ENCODE measurements at regions not wholly inside any gene's neighbourhood (a gene's known extent, or its start where the extent isn't known, plus 50 kb on each side); places are given as distances from the start of the nearest gene placed in this dataset.

- Mint-ChIP-seq H3K27ac (no peak overlapping the region), H3K27me3 (no peaks in the 10 kb centered on the region), H3K36me3 (ENCODE audit: insufficient read depth) (no peaks in the 10 kb centered on the region), H3K4me3 (no peak overlapping the region), H3K4me1 (ENCODE audit: low read depth in 2 of 2) (no peaks in the 10 kb centered on the region), H3K9me3 (peaks cover 8 to 19% of the 10 kb centered on the region in 2 donors)
- no peak for DNase-seq
- ATAC-seq (replicated peaks): no peak
Observed at GRCh38 chr4:106869551-106869950, 166.6 kb downstream of the DKK2 start.

- Mint-ChIP-seq H3K4me1 (ENCODE audit: low read depth in 2 of 2) (no peaks in the 10 kb centered on the region), H3K9me3 (peaks cover 8 to 15% of the 10 kb centered on the region in 2 donors), H3K4me3 (no peak overlapping the region), H3K27me3 (no peaks in the 10 kb centered on the region), H3K27ac (no peak overlapping the region), H3K36me3 (ENCODE audit: insufficient read depth) (no peaks in the 10 kb centered on the region)
- DNase-seq (no peak), ATAC-seq (replicated peaks) (no peak)
Observed at GRCh38 chr4:106868381-106869035, 167.6 kb downstream of the DKK2 start.

GRCh38 chr4:106864231-106864630, 171.9 kb downstream of the DKK2 start:
- Mint-ChIP-seq H3K27ac (no peak overlapping the region), H3K36me3 (ENCODE audit: insufficient read depth) (no peaks in the 10 kb centered on the region), H3K4me3 (no peak overlapping the region), H3K9me3 (peaks cover 6 to 7% of the 10 kb centered on the region in 2 donors), H3K4me1 (ENCODE audit: low read depth in 2 of 2) (no peaks in the 10 kb centered on the region), H3K27me3 (no peaks in the 10 kb centered on the region)
- no peak for DNase-seq
- ATAC-seq (replicated peaks): no peak

- Mint-ChIP-seq H3K9me3 (peaks cover 0 to 2% of the 10 kb centered on the region in 2 donors), H3K27ac (no peak overlapping the region), H3K4me1 (ENCODE audit: low read depth in 2 of 2) (no peaks in the 10 kb centered on the region), H3K36me3 (ENCODE audit: insufficient read depth) (no peaks in the 10 kb centered on the region), H3K4me3 (no peak overlapping the region), H3K27me3 (no peaks in the 10 kb centered on the region)
- no peak for ATAC-seq (replicated peaks)
- no peak for DNase-seq
Observed at GRCh38 chr4:106854569-106855351, 181.4 kb downstream of the DKK2 start.

- ATAC-seq (replicated peaks): no peak
- DNase-seq: no peak
- Mint-ChIP-seq H3K36me3 (ENCODE audit: insufficient read depth) (no peaks in the 10 kb centered on the region), H3K4me3 (no peak overlapping the region), H3K27me3 (no peaks in the 10 kb centered on the region), H3K27ac (no peak overlapping the region), H3K9me3 (peaks cover 0 to 2% of the 10 kb centered on the region in 2 donors), H3K4me1 (ENCODE audit: low read depth in 2 of 2) (no peaks in the 10 kb centered on the region)
Observed at GRCh38 chr4:106852426-106852825, 183.7 kb downstream of the DKK2 start.

GRCh38 chr4:106851726-106852125, 184.4 kb downstream of the DKK2 start:
- Mint-ChIP-seq H3K9me3 (peaks cover 0 to 2% of the 10 kb centered on the region in 2 donors), H3K4me1 (ENCODE audit: low read depth in 2 of 2) (no peaks in the 10 kb centered on the region), H3K27me3 (no peaks in the 10 kb centered on the region), H3K27ac (no peak overlapping the region), H3K36me3 (ENCODE audit: insufficient read depth) (no peaks in the 10 kb centered on the region), H3K4me3 (no peak overlapping the region)
- no peak for ATAC-seq (replicated peaks)
- DNase-seq: no peak

- H3K27me3 Mint-ChIP-seq: no peaks in the 10 kb centered on the region
- no peak overlapping the region for H3K27ac Mint-ChIP-seq
- H3K9me3 Mint-ChIP-seq: peaks cover 0 to 2% of the 10 kb centered on the region in 2 donors
- H3K4me1 Mint-ChIP-seq (ENCODE audit: low read depth in 2 of 2): no peaks in the 10 kb centered on the region
- DNase-seq (no peak), ATAC-seq (replicated peaks) (no peak)
- no peaks in the 10 kb centered on the region for H3K36me3 Mint-ChIP-seq (ENCODE audit: insufficient read depth)
- H3K4me3 Mint-ChIP-seq: no peak overlapping the region
Observed at GRCh38 chr4:106850691-106851090, 185.4 kb downstream of the DKK2 start.

GRCh38 chr4:106835919-106836318, 200.2 kb downstream of the DKK2 start:
- ATAC-seq (replicated peaks) (no peak), DNase-seq (no peak)
- H3K9me3 Mint-ChIP-seq: peaks cover 0 to 10% of the 10 kb centered on the region in 2 donors
- H3K27ac Mint-ChIP-seq: no peak overlapping the region
- H3K36me3 Mint-ChIP-seq (ENCODE audit: insufficient read depth): no peaks in the 10 kb centered on the region
- H3K4me3 Mint-ChIP-seq: no peak overlapping the region
- no peaks in the 10 kb centered on the region for H3K27me3 Mint-ChIP-seq
- no peaks in the 10 kb centered on the region for H3K4me1 Mint-ChIP-seq (ENCODE audit: low read depth in 2 of 2)

- no peak overlapping the region for H3K4me3 Mint-ChIP-seq
- H3K4me1 Mint-ChIP-seq (ENCODE audit: low read depth in 2 of 2): no peaks in the 10 kb centered on the region
- no peak for DNase-seq
- no peaks in the 10 kb centered on the region for H3K27me3 Mint-ChIP-seq
- H3K9me3 Mint-ChIP-seq: peaks cover 0 to 5% of the 10 kb centered on the region in 2 donors
- no peaks in the 10 kb centered on the region for H3K36me3 Mint-ChIP-seq (ENCODE audit: insufficient read depth)
- ATAC-seq (replicated peaks): no peak
- H3K27ac Mint-ChIP-seq: no peak overlapping the region
Observed at GRCh38 chr4:106830879-106831278, 205.2 kb downstream of the DKK2 start.

- no peak overlapping the region for H3K4me3 Mint-ChIP-seq
- no peaks in the 10 kb centered on the region for H3K4me1 Mint-ChIP-seq (ENCODE audit: low read depth in 2 of 2)
- DNase-seq (no peak), ATAC-seq (replicated peaks) (no peak)
- H3K27ac Mint-ChIP-seq: no peak overlapping the region
- H3K27me3 Mint-ChIP-seq: no peaks in the 10 kb centered on the region
- peaks cover 3 to 12% of the 10 kb centered on the region in 2 donors for H3K9me3 Mint-ChIP-seq
- no peaks in the 10 kb centered on the region for H3K36me3 Mint-ChIP-seq (ENCODE audit: insufficient read depth)
Observed at GRCh38 chr4:106818764-106819163, 217.3 kb downstream of the DKK2 start.

- Mint-ChIP-seq H3K27me3 (no peaks in the 10 kb centered on the region), H3K36me3 (ENCODE audit: insufficient read depth) (no peaks in the 10 kb centered on the region), H3K9me3 (peaks cover 3 to 9% of the 10 kb centered on the region in 2 donors), H3K4me3 (no peak overlapping the region), H3K4me1 (ENCODE audit: low read depth in 2 of 2) (no peaks in the 10 kb centered on the region), H3K27ac (no peak overlapping the region)
- DNase-seq: no peak
- no peak for ATAC-seq (replicated peaks)
Observed at GRCh38 chr4:106816496-106816895, 219.6 kb downstream of the DKK2 start.

- H3K9me3 Mint-ChIP-seq: peaks cover 2 to 3% of the 10 kb centered on the region in 2 donors
- H3K36me3 Mint-ChIP-seq (ENCODE audit: insufficient read depth): no peaks in the 10 kb centered on the region
- H3K4me1 Mint-ChIP-seq (ENCODE audit: low read depth in 2 of 2): no peaks in the 10 kb centered on the region
- no peaks in the 10 kb centered on the region for H3K27me3 Mint-ChIP-seq
- no peak overlapping the region for H3K4me3 Mint-ChIP-seq
- ATAC-seq (replicated peaks) (no peak), DNase-seq (no peak)
- H3K27ac Mint-ChIP-seq: no peak overlapping the region
Observed at GRCh38 chr4:106810122-106810521, 226.0 kb downstream of the DKK2 start.

GRCh38 chr4:106809076-106809475, 227.0 kb downstream of the DKK2 start:
- Mint-ChIP-seq H3K4me1 (ENCODE audit: low read depth in 2 of 2) (no peaks in the 10 kb centered on the region), H3K9me3 (peaks cover 0 to 3% of the 10 kb centered on the region in 2 donors), H3K27ac (no peak overlapping the region), H3K36me3 (ENCODE audit: insufficient read depth) (no peaks in the 10 kb centered on the region), H3K4me3 (no peak overlapping the region), H3K27me3 (no peaks in the 10 kb centered on the region)
- DNase-seq: no peak
- ATAC-seq (replicated peaks): no peak

- no peak overlapping the region for H3K4me3 Mint-ChIP-seq
- no peaks in the 10 kb centered on the region for H3K36me3 Mint-ChIP-seq (ENCODE audit: insufficient read depth)
- no peak for DNase-seq
Observed at GRCh38 chr4:106806158-106806797, 229.8 kb downstream of the DKK2 start.

More at GRCh38 chr4:106806158-106806797, 229.8 kb downstream of the DKK2 start:
- Mint-ChIP-seq H3K9me3 (no peaks in the 10 kb centered on the region), H3K27me3 (no peaks in the 10 kb centered on the region), H3K4me1 (ENCODE audit: low read depth in 2 of 2) (no peaks in the 10 kb centered on the region), H3K27ac (no peak overlapping the region)
- no peak for ATAC-seq (replicated peaks)

Measured in effector memory CD8-positive, alpha-beta T cell (primary cell).